OCI-LY3 (cell line): ENCODE measurements at regions not wholly inside any gene's neighbourhood (a gene's known extent, or its start where the extent isn't known, plus 50 kb on each side); places are given as distances from the start of the nearest gene placed in this dataset.
A peak's percentile ranks its signal among the peaks of the same experiment; 100 is the strongest.

Experiments
- H2AFZ ChIP-seq: fragments of 200-600, 300-600 bp; shearing (Covaris generic); 2 replicates; pipeline ENCODE4 v1.6.0; 2014; ENCODE audit warnings: antibody characterized with exemption, low read depth, low read length
- H3K27ac ChIP-seq: fragments of 200-600, 300-600 bp; sonication (generic); 2 replicates; pipeline ENCODE4 v1.5.1; 2014; ENCODE audit warnings: mild to moderate bottlenecking, low read length, moderate library complexity, mixed read lengths
- H3K27me3 ChIP-seq: fragments of 200-600, 300-600 bp; sonication (generic); 2 replicates; pipeline ENCODE4 v1.6.1; 2014; ENCODE audit warnings: low read depth, low read length, mixed read lengths
- H3K36me3 ChIP-seq: fragments of 200-600, 300-600 bp; sonication (generic); replicated peaks from 2 replicates; pipeline ENCODE3; 2014; ENCODE audit warnings: low read depth, low read length, mixed read lengths
- H3K4me1 ChIP-seq: fragments of 300-600, 200-600 bp; sonication (generic); 2 replicates; pipeline ENCODE4 v1.6.1; 2014; ENCODE audit warnings: low read length, mixed read lengths
- H3K4me2 ChIP-seq: fragments of 200-600, 300-600 bp; sonication (generic); 2 replicates; pipeline ENCODE4 v1.6.1; 2014; ENCODE audit warnings: low read length, mixed read lengths
- H3K4me3 ChIP-seq: fragments of 300-600, 200-600 bp; sonication (generic); 2 replicates; pipeline ENCODE4 v1.5.1; 2014; ENCODE audit warnings: antibody characterized with exemption, mild to moderate bottlenecking, low read length, moderate library complexity
- H3K79me2 ChIP-seq: fragments of 300-600, 200-600 bp; shearing (Covaris generic); 2 replicates; pipeline ENCODE4 v1.6.1; 2014; ENCODE audit warnings: mild to moderate bottlenecking, low read length, mixed read lengths
- H3K9ac ChIP-seq: fragments of 300-600, 200-600 bp; shearing (Covaris generic); 2 replicates; pipeline ENCODE4 v1.6.0; 2014; ENCODE audit warnings: mild to moderate bottlenecking, low read length, moderate library complexity
- H3K9me3 ChIP-seq: fragments of 200-600, 300-600 bp; shearing (Covaris generic); 2 replicates; pipeline ENCODE4 v1.6.1; 2014; ENCODE audit warnings: low read length, mixed read lengths; ENCODE audit not compliant: insufficient read depth
- H4K20me1 ChIP-seq: fragments of 200-600, 300-600 bp; sonication (generic); 2 replicates; pipeline ENCODE4 v1.6.1; 2016; ENCODE audit warnings: low read length, mixed read lengths; ENCODE audit not compliant: insufficient read depth
- CTCF ChIP-seq: fragments of 200-600, 300-600 bp; sonication (generic); IDR thresholded peaks from 2 replicates; pipeline ENCODE4 v1.5.1; 2014; ENCODE audit warnings: antibody characterized with exemption, low read length, low read depth
- EZH2phosphoT487 ChIP-seq: fragments of 200-600 bp; shearing (Covaris generic); IDR thresholded peaks from 2 replicates; pipeline ENCODE4 v1.6.1; 2018; ENCODE audit warnings: antibody characterized with exemption, mixed run types, low read depth

GRCh38 chr2:171228826-171229225, 68.1 kb upstream of the TLK1 start:
- Histone ChIP-seq H3K9ac (no peak overlapping the region), H3K9me3 (no peaks in the 10 kb centered on the region), H3K36me3 (no peaks in the 10 kb centered on the region), H2AFZ (no peak overlapping the region), H3K4me1 (peaks cover 23% of the 10 kb centered on the region), H3K4me3 (no peak overlapping the region), H3K27me3 (no peaks in the 10 kb centered on the region), H3K27ac (no peak overlapping the region), H4K20me1 (no peaks in the 10 kb centered on the region), H3K4me2 (no peak overlapping the region), H3K79me2 (no peaks in the 10 kb centered on the region)
- no peak for TF ChIP-seq CTCF
- no peak for TF ChIP-seq EZH2phosphoT487

- H2AFZ ChIP-seq = no peak overlapping the region
- no peak for TF ChIP-seq CTCF
- TF ChIP-seq EZH2phosphoT487 = no peak
These were observed 66.5 kb upstream of the TLK1 start for GRCh38 chr2:171227066-171227782.

DNA sequence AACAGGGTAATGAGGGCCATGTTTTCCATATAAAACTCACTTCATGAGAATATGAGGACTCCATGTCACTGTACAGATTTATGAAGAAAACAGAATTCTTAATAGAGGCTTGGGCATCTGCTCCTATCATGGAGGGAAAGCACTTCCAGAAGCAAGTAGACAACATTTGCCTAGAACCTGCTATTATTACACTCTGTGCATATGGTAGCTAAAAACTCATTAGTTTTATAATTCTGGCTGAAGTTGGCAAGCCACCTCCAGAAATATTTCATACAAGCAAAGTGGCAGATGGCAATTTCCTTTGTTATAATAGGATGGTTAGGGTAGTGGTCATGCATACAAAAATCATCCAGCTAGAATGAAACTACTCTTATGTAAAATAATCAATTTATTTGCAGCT, 65.8 kb upstream of the TLK1 start:
- Histone ChIP-seq H3K4me3 (no peak overlapping the region), H4K20me1 (no peaks in the 10 kb centered on the region), H3K4me1 (peaks cover 23% of the 10 kb centered on the region), H2AFZ (no peak overlapping the region), H3K27ac (no peak overlapping the region), H3K4me2 (no peak overlapping the region), H3K27me3 (no peaks in the 10 kb centered on the region), H3K9ac (no peak overlapping the region), H3K36me3 (no peaks in the 10 kb centered on the region), H3K9me3 (no peaks in the 10 kb centered on the region), H3K79me2 (no peaks in the 10 kb centered on the region)
- TF ChIP-seq CTCF (no peak), EZH2phosphoT487 (no peak)

More at GRCh38 chr2:171227066-171227782, 66.5 kb upstream of the TLK1 start:
- H3K27me3 ChIP-seq = no peaks in the 10 kb centered on the region
- H3K9ac ChIP-seq = no peak overlapping the region
- H4K20me1 ChIP-seq = no peaks in the 10 kb centered on the region
- H3K4me2 ChIP-seq = no peak overlapping the region
- H3K27ac ChIP-seq = no peak overlapping the region
- no peaks in the 10 kb centered on the region for H3K79me2 ChIP-seq
- H3K9me3 ChIP-seq = no peaks in the 10 kb centered on the region
- peaks cover 23% of the 10 kb centered on the region for H3K4me1 ChIP-seq
- H3K4me3 ChIP-seq = no peak overlapping the region
- H3K36me3 ChIP-seq = no peaks in the 10 kb centered on the region

GRCh38 chr2:171225989-171226388, 65.3 kb upstream of the TLK1 start:
- no peaks in the 10 kb centered on the region for H4K20me1 ChIP-seq
- H3K4me2 ChIP-seq = peak overlapping the region; percentile 23
- no peak overlapping the region for H3K27ac ChIP-seq
- no peaks in the 10 kb centered on the region for H3K36me3 ChIP-seq
- H3K9ac ChIP-seq = no peak overlapping the region
- no peak overlapping the region for H2AFZ ChIP-seq
- TF ChIP-seq EZH2phosphoT487 = no peak
- no peak for TF ChIP-seq CTCF
- H3K4me1 ChIP-seq = peaks cover 23% of the 10 kb centered on the region
- H3K4me3 ChIP-seq = no peak overlapping the region
- H3K79me2 ChIP-seq = no peaks in the 10 kb centered on the region
- H3K9me3 ChIP-seq = no peaks in the 10 kb centered on the region
- no peaks in the 10 kb centered on the region for H3K27me3 ChIP-seq
